Activated CD8-positive, alpha-beta memory T cell treated with anti-CD3 and anti-CD28 coated beads, Interleukin-2, amount 50 U/mL, for 48 hours (primary cell): ENCODE measurements at regions not wholly inside any gene's neighbourhood (a gene's known extent, or its start where the extent isn't known, plus 50 kb on each side); places are given as distances from the start of the nearest gene placed in this dataset.

Experiments used
- DNase-seq: peaks from one replicate; pipeline ENCODE4 v3.0.0-alpha.2; 2020

GRCh38 chr3:25057379-25057778 lies 370.7 kb upstream of the RARB start:
- no peak for DNase-seq

GRCh38 chr3:25064681-25065080 lies 363.4 kb upstream of the RARB start:
- DNase-seq = no peak

GRCh38 chr3:25069970-25070369 lies 358.1 kb upstream of the RARB start:
- DNase-seq = no peak

GRCh38 chr3:25071846-25072245 lies 356.2 kb upstream of the RARB start:
- DNase-seq = no peak

- no peak for DNase-seq
Observed at GRCh38 chr3:25073423-25073822, 354.6 kb upstream of the RARB start.

- no peak for DNase-seq
Observed at GRCh38 chr3:25074149-25074548, 353.9 kb upstream of the RARB start.

- no peak for DNase-seq
Observed at GRCh38 chr3:25080461-25080860, 347.6 kb upstream of the RARB start.

GRCh38 chr3:25084016-25084415 lies 344.0 kb upstream of the RARB start:
- DNase-seq = no peak

GRCh38 chr3:25086721-25087120 lies 341.3 kb upstream of the RARB start:
- DNase-seq = no peak

- DNase-seq = no peak
Observed at GRCh38 chr3:25088284-25088683, 339.8 kb upstream of the RARB start.

GRCh38 chr3:25090698-25091453 lies 337.2 kb upstream of the RARB start:
- DNase-seq = no peak

GRCh38 chr3:25091934-25092333 lies 336.1 kb upstream of the RARB start:
- no peak for DNase-seq

GRCh38 chr3:25094932-25095685 lies 333.0 kb upstream of the RARB start:
- no peak for DNase-seq

GRCh38 chr3:25096536-25096935 lies 331.5 kb upstream of the RARB start:
- DNase-seq = no peak

- no peak for DNase-seq
Observed at GRCh38 chr3:25097023-25097422, 331.0 kb upstream of the RARB start.

- no peak for DNase-seq
Observed at GRCh38 chr3:25099666-25100065, 328.4 kb upstream of the RARB start.

- DNase-seq = no peak
Observed at GRCh38 chr3:25103391-25103790, 324.7 kb upstream of the RARB start.

- DNase-seq = no peak
Observed at GRCh38 chr3:25107918-25108617, 320.0 kb upstream of the RARB start.

GRCh38 chr3:25110642-25111041 lies 317.4 kb upstream of the RARB start:
- no peak for DNase-seq

- DNase-seq = no peak
Observed at GRCh38 chr3:25113891-25114290, 314.2 kb upstream of the RARB start.

- DNase-seq = no peak
Observed at GRCh38 chr3:25114532-25114931, 313.5 kb upstream of the RARB start.

GRCh38 chr3:25117005-25117593 lies 311.0 kb upstream of the RARB start:
- DNase-seq = no peak

- DNase-seq = no peak
Observed at GRCh38 chr3:25119682-25120081, 308.4 kb upstream of the RARB start.

GRCh38 chr3:25120665-25121064 lies 307.4 kb upstream of the RARB start:
- no peak for DNase-seq
